HG03457 (cell line): ENCODE measurements at regions not wholly inside any gene's neighbourhood (a gene's known extent, or its start where the extent isn't known, plus 50 kb on each side); places are given as distances from the start of the nearest gene placed in this dataset.

Source experiments
- ATAC-seq: cut with Tn5 transposase; IDR thresholded peaks from one replicate; pipeline ENCODE4 v1.9.1; 2021; ENCODE audit warnings: moderate number of reproducible peaks; ENCODE audit not compliant: unreplicated experiment

GRCh38 chr5:158276692-158277091, 417.7 kb upstream of the CLINT1 start:
- no peak for ATAC-seq

DNA sequence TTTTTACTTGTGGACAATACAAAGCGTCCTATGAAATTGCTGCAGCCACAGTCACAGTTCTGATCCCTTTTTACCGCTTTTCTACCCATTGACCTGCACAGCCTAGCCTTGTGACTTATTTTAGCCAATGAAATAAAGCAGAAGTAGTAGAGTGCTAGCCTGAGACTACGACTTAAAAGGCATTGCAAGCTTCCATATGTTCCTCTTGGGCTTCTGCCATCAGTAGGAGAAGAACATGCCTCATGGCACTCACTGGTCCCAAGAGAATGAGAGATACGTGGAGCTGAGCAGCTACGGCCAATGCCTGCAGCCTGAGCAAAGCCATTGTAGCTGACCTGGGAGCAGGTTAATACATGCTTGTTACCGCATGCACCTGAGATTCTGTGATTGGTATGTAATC, 416.6 kb upstream of the CLINT1 start:
- ATAC-seq, result no peak

GRCh38 chr5:158273035-158273434, 414.1 kb upstream of the CLINT1 start:
- ATAC-seq, result no peak

DNA sequence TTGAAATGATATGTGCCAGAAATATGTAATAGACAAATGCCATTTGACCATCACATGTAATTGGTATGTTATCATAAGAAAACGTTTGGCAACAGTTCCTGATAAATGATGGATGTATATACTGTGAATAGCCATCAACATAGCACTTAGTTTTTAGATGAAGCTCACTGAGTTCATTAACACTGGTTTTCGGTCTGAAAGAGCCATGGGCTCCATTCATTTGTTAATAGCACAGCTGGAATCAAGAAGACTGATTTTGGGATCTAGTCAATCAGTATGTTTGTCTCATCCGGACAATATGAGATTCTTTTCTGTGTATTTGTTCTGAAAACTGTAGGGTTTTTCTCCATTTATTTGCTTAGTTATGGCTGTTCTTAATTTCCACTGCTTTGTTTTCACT, 413.5 kb upstream of the CLINT1 start:
- no peak for ATAC-seq

- ATAC-seq, result no peak
Measured at GRCh38 chr5:158270996-158271554, 412.1 kb upstream of the CLINT1 start.

- ATAC-seq, result no peak
Measured at GRCh38 chr5:158268286-158268685, 409.3 kb upstream of the CLINT1 start.

DNA sequence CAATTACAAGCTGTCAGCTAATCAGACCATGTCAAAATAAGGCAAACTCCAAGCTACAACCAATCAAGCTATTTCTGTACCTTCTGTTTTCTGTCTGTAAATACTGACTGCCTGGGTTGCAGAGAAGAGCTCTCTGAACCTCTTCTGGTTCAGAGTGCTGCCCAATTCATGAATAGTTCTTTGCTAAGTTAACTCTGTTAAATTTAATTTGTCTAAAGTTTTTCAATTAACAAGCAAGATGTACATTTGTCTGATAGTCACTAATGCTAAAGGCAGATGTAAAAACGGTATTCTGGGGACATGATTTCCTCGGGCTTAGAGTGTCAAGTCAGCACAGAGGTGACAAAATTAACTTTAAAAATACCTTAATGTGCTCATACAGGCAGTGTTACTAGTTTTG, 408.3 kb upstream of the CLINT1 start:
- ATAC-seq, result no peak

DNA sequence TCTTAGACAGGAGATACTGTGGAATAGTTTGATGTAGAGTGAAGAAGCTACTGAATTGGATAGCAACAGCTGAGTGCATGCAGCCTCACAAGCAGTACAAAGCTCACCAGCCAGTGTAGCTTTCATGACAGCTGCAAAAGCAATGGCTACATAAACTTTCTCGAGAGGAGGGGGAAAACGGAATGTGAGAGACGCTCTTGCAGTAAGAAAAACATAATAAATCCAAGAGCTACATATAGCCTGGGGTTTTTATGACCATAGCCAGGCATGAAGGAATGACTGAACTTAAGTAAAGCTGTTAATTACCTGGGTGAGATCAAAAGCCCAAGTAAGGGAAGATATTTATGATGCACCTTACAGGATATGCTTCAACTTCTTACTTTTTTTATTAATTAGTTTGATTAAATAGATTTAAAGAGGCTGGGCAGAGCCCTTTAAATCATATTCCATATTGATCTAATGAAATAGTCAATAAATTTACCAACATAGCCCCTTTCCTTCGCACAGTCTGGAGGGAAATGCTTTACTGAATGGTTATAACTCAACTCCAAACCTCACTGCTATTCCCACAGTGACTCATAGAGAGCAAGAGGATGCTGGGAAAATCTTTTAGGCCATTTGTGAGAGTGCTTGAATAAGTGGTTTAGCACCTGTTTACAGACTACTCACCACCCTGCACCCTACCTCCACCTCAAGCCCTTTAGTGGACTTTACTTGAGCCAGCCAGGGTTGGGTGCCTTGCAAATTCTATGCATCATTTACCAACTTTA, 407.2 kb upstream of the CLINT1 start:
- no peak for ATAC-seq

DNA sequence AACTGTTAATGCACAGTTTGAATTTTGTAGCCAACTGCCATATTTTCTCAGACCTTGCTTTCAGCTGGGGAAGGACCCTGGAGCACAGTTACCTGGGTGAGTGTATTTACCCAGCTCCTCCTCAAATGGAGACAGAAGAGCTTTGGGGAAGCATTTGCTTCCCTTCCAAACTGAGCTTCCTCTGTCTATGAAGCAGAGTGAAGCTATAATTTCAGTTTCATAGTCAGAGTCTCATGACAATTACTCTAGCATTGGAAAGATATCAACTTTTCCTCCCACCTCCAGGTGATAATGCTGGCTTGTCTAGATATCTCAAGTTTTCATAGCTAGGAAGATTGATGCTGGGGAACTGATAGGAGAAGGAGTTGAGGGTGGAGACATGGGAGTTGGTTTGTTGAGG, 406.4 kb upstream of the CLINT1 start:
- no peak for ATAC-seq

DNA sequence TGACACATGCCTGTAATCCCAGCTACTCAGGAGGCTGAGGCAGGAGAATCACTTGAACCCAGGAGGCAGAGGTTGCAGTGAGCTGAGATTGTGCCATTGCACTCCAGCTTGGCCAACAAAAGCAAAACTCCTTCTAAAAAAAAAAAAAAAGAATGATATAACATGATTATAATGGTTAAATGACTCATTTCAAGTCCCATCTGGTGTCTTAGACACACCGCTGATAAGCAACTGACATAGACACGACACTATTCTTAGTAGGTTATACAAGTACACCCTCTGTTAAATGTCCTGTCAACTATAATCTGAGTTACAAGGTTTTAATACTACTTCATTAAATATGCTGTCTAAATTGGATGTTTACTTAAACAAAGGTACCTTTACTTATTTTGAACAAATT, 405.3 kb upstream of the CLINT1 start:
- no peak for ATAC-seq

DNA sequence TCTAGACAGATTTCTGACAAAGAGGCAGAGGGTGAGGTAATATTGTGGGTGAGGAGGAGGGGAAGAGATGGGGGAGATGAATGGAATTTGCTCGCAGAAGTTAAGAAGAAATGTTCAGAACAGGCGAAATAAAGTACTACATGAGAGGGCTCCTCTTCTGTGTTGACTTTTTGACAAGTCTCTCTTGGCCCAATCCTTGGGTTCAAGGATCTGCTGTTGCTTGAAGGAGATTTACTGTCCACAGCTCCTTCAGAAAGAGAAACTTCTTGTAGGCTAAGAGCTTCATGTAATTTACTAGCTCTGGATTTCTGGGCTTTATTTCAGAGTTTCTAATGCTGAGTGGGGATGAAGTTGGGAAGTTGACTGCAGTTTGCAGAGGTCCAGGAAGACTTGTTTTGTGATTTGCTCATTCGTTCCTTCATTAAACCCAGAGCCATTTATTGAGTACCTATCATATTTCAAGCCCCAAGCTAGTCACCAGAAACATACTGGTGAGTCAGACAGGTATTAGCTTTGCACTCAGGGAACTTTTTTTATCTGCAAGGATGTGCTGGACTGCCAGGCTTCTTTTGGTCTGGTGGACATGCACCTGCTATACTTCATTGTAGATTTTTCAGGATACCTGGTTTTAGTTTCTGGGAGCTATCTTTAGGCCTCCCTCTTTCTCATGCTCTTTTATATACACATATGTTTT, 402.9 kb upstream of the CLINT1 start:
- ATAC-seq, result no peak

- ATAC-seq, result no peak
Measured at GRCh38 chr5:158256096-158256495, 397.2 kb upstream of the CLINT1 start.

GRCh38 chr5:158255609-158256008, 396.7 kb upstream of the CLINT1 start:
- no peak for ATAC-seq

DNA sequence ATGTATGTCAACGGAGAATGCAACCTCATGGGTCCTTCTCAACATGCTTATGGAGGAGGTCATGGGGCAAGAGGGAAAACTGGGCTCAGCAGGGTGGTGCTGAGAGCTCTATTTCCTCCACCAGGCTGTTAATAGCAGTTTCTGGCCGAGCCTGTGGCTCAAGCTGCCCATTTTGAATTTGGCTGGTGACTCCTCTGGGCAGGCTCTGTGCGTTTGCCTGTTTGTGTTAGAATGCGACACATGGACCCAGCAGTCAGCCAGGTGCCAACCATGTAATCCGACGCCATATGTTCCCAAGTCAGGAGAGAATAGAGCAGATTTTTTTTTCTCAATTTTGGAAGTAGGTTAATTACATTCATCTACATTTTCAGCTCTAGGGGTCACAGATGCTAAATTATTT, 387.7 kb upstream of the CLINT1 start:
- ATAC-seq, result no peak

DNA sequence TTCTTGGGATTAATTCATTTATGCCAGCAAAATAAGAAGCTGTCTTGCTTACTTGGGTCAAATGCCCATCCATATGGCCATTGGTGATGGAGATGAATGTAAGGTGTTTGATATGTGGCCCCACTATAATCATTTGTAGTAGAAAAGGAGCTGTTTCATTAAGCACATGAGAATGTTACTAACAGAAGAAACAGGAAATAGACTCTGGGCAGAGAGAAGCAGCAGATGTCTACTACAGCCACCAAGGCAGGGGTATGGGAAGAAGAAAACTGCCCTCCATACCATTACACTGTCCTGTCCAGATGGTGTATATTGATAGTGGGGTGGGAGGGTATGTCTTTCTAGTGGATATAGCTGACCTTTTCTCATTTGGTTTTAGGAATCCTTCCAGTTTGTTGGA, 386.6 kb upstream of the CLINT1 start:
- ATAC-seq, result no peak

DNA sequence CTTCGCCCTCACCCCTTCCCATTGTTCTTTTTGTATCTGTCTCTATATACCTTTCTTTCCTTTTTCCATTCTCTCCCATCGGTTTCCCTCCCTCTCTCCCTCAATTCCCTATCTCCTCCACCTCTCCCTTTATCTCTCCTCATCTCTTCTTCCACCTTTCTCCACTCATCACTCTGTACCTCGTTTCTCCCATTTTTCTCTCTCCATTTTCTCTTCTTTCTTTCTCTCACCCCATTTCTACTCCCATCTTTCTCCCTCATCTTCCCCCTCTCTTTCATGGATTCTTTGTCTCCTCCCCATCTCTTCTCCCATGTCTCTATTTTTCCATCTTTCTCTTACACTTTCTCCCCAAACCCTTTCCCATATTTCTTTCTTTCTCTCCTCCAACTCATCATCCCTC, 385.9 kb upstream of the CLINT1 start:
- no peak for ATAC-seq

DNA sequence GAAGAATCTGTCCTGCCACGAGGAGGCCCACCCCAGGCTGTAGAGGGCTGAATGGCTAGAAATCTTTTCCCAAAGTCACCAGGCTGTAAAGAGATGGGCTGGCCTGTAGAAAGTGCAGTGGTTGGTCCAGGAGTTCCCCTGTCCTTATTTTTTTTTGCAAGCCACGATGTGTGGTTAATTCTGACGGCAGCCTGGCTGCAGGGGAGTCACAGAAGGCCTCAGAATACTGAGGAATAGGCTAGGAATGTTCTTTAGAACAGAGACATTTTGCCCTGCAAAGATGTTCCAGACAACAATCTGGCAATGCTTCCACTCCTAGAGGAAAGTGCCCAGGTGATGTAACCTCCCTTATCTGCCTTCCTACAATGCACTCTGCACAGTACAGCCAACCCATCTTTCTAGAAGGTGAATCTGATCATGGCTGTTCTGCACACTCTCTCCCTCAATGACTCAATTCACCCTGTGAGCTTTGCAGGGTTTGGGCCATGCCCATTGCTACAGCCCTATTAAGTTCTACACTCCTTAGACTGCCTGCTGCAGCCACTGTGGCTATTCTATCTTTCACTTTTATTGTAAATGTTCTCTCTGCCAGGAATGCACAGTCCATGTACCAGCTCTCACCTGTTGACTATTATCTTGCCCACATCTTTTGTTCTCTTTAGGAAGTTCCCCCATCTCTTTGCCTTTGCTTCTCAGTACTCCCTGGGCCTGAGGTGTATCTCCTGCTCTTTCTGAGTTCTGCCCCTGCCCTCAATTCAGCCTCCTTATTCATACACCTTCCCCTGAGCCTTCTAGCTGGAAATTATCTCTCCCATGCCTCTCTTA, 377.8 kb upstream of the CLINT1 start:
- no peak for ATAC-seq

- no peak for ATAC-seq
Measured at GRCh38 chr5:158235159-158235547, 376.2 kb upstream of the CLINT1 start.

DNA sequence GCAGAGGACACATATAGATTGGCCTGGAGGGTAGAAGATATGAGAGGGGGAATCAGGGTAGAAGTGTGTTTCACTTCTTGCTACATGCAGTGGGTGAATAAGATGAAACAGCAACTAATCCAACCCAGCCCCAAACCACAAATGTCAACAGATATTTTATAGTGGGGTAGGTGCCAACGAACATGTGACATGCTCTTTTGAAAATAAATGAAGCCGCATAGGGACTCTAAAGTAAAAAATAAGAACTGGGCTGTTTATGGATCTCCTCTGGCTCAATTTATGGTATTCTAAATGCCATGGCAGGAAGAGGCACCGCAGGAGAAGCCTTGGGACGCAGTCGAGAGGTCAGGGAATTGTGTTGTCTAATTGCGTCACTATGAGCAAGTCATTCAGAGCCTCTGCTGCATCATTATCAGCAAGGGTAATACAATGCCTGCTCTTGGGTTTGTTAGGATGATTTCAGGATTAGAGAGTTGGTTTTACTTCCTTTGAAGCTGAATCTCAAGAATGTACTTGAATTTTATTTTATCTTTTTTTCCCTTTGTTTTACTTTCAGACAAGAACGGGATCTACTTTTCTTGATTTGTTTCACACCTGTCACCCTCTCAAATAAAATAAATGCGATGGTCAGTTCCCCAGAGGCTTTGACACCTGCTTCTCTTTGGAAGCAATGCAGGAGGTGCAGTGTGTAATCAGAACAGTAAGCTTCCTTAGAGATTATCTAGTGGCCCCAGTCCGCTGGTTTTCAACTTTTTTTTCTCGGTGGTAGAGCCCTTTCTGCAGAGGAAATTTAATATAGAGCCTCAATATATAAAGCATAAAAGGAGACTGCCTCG, 375.6 kb upstream of the CLINT1 start:
- no peak for ATAC-seq

GRCh38 chr5:158233735-158234322, 374.9 kb upstream of the CLINT1 start:
- ATAC-seq, result no peak
